Breast epithelium (tissue), 4 donors: ENCODE measurements at regions not wholly inside any gene's neighbourhood (a gene's known extent, or its start where the extent isn't known, plus 50 kb on each side); places are given as distances from the start of the nearest gene placed in this dataset.

Experiments used
- DNase-seq, 2 donors: peaks; one replicate each; pipeline ENCODE4 v3.0.0-alpha.2; 2019; ENCODE audit warnings: low spot score in 2 of 2
- H3K27ac ChIP-seq, 2 donors: fragments of 200-600 bp; sonication (generic) in 1 of 2; one replicate each; pipeline ENCODE4 v1.5.1; 2016 to 2019; ENCODE audit warnings: mild to moderate bottlenecking in 1 of 2
- H3K27me3 ChIP-seq, 2 donors: fragments of 200-600 bp; sonication (generic) in 1 of 2; one replicate each; pipeline versions ENCODE4 v1.5.1 to v1.6.0; 2017 to 2019; ENCODE audit warnings: control low read depth in 1 of 2, mild to moderate bottlenecking in 1 of 2
- H3K36me3 ChIP-seq: fragments of 200-600 bp; one replicate; pipeline ENCODE4 v1.5.1; 2019
- H3K4me1 ChIP-seq, 2 donors: fragments of 200-600 bp; sonication (generic); one replicate each; pipeline ENCODE4 v1.5.1; 2016 to 2019; ENCODE audit warnings: control low read depth in 1 of 2
- H3K4me3 ChIP-seq, 3 donors: fragments of 200-600 bp; sonication (generic); 1 replicate in 2 of 3; 2 replicates in 1 of 3; pipeline ENCODE4 v1.5.1; 2016 to 2019; ENCODE audit warnings: mild to moderate bottlenecking in 3 of 3, moderate library complexity in 2 of 3
- H3K9me3 ChIP-seq, 2 donors: fragments of 200-600 bp; sonication (generic) in 1 of 2; one replicate each; pipeline ENCODE4 v1.5.1; 2016 to 2019; ENCODE audit warnings: control low read depth in 1 of 2
- CTCF ChIP-seq, 3 donors: fragments of 450-650 bp; IDR thresholded peaks; one replicate each; pipeline ENCODE4 v1.5.1; 2016 to 2017; ENCODE audit warnings: antibody characterized with exemption in 3 of 3, mild to moderate bottlenecking in 3 of 3, moderate library complexity in 3 of 3
- POLR2A ChIP-seq: fragments of 450-650 bp; IDR thresholded peaks from one replicate; pipeline ENCODE4 v1.6.1; 2016; ENCODE audit warnings: antibody characterized with exemption, mild to moderate bottlenecking, moderate library complexity
- POLR2AphosphoS5 ChIP-seq, 3 donors: sonication (generic); formaldehyde crosslinking; IDR thresholded peaks; one replicate each; pipeline ENCODE4 v1.6.1; 2017; ENCODE audit warnings: antibody characterized with exemption in 3 of 3
- intact Hi-C: fragments of 100-400 bp; cut with DNase I; formaldehyde crosslinking; loops from one replicate; pipeline ENCODE4 v1.15.1; 2023; ENCODE audit warnings: low total_unique reads

GRCh38 chr10:43765516-43765915 is 116.8 kb upstream of the ZNF32 start:
- Histone ChIP-seq H3K4me3 (no peak overlapping the region), H3K27me3 (no peaks in the 10 kb centered on the region), H3K9me3 (no peaks in the 10 kb centered on the region), H3K4me1 (no peaks in the 10 kb centered on the region), H3K27ac (no peak overlapping the region), H3K36me3 (no peaks in the 10 kb centered on the region)
- no peak for DNase-seq
- TF ChIP-seq POLR2AphosphoS5 (IDR thresholded peaks at IDR 0.05) (no peak), CTCF (IDR thresholded peaks at IDR 0.05) (no peak), POLR2A (no peak)
- intact Hi-C loops: no loop called here

GRCh38 chr10:43763846-43764245 is 115.2 kb upstream of the ZNF32 start:
- Histone ChIP-seq H3K4me1 (no peaks in the 10 kb centered on the region), H3K36me3 (no peaks in the 10 kb centered on the region), H3K4me3 (no peak overlapping the region), H3K27me3 (no peaks in the 10 kb centered on the region), H3K27ac (no peak overlapping the region), H3K9me3 (no peaks in the 10 kb centered on the region)
- no peak for DNase-seq
- no peak for TF ChIP-seq POLR2A
- TF ChIP-seq POLR2AphosphoS5 (IDR thresholded peaks at IDR 0.05): no peak
- TF ChIP-seq CTCF (IDR thresholded peaks at IDR 0.05): no peak
- intact Hi-C loops: no loop called here

- Histone ChIP-seq H3K4me1 (no peaks in the 10 kb centered on the region), H3K36me3 (no peaks in the 10 kb centered on the region), H3K27me3 (no peaks in the 10 kb centered on the region), H3K4me3 (no peak overlapping the region), H3K9me3 (no peaks in the 10 kb centered on the region), H3K27ac (no peak overlapping the region)
- no peak for DNase-seq
- TF ChIP-seq POLR2A: no peak
- TF ChIP-seq POLR2AphosphoS5 (IDR thresholded peaks at IDR 0.05): no peak
- intact Hi-C loops: no loop called here
Measured at GRCh38 chr10:43760514-43760913, 111.8 kb upstream of the ZNF32 start.

GRCh38 chr10:43759216-43759615 is 110.5 kb upstream of the ZNF32 start:
- H3K4me1 ChIP-seq: no peaks in the 10 kb centered on the region
- no peak overlapping the region for H3K27ac ChIP-seq
- no peaks in the 10 kb centered on the region for H3K9me3 ChIP-seq
- no peaks in the 10 kb centered on the region for H3K27me3 ChIP-seq
- no peaks in the 10 kb centered on the region for H3K36me3 ChIP-seq
- TF ChIP-seq POLR2A: no peak
- TF ChIP-seq CTCF (IDR thresholded peaks at IDR 0.05): no peak
- no peak for TF ChIP-seq POLR2AphosphoS5 (IDR thresholded peaks at IDR 0.05)
- intact Hi-C loops: no loop called here
- DNase-seq: no peak
- no peak overlapping the region for H3K4me3 ChIP-seq

- DNase-seq: no peak
- H3K9me3 ChIP-seq: no peaks in the 10 kb centered on the region
- H3K27ac ChIP-seq: no peak overlapping the region
- TF ChIP-seq CTCF (IDR thresholded peaks at IDR 0.05): no peak
- no peak for TF ChIP-seq POLR2AphosphoS5 (IDR thresholded peaks at IDR 0.05)
- no peak for TF ChIP-seq POLR2A
- no peaks in the 10 kb centered on the region for H3K4me1 ChIP-seq
- H3K4me3 ChIP-seq: no peak overlapping the region
- H3K36me3 ChIP-seq: no peaks in the 10 kb centered on the region
- no peaks in the 10 kb centered on the region for H3K27me3 ChIP-seq
- intact Hi-C loops: no loop called here
Measured at GRCh38 chr10:43756341-43756740, 107.7 kb upstream of the ZNF32 start.
